ENCODE measurements at regions not wholly inside any gene's neighbourhood (a gene's known extent, or its start where the extent isn't known, plus 50 kb on each side); places are given as distances from the start of the nearest gene placed in this dataset.

- no peak for TF ChIP-seq CTCF (IDR thresholded peaks at IDR 0.05; ENCODE audit: unreplicated experiment)
- DNase-seq (ENCODE audit: low spot score) = no peak
- H3K36me3 Mint-ChIP-seq (ENCODE audit: low read depth, unreplicated experiment) = no peaks in the 10 kb centered on the region
- H3K9me3 Mint-ChIP-seq (ENCODE audit: unreplicated experiment) = no peaks in the 10 kb centered on the region
- H3K27ac Mint-ChIP-seq (ENCODE audit: unreplicated experiment) = no peak overlapping the region
- no peak overlapping the region for H3K4me3 Mint-ChIP-seq (ENCODE audit: unreplicated experiment)
- no peaks in the 10 kb centered on the region for H3K4me1 Mint-ChIP-seq (ENCODE audit: unreplicated experiment)
- no peaks in the 10 kb centered on the region for H3K27me3 Mint-ChIP-seq (ENCODE audit: unreplicated experiment)
Measured at GRCh38 chr16:72689851-72690250, 358.1 kb downstream of the ZFHX3 start.

- Mint-ChIP-seq H3K9me3 (ENCODE audit: unreplicated experiment) (no peaks in the 10 kb centered on the region), H3K4me1 (ENCODE audit: unreplicated experiment) (no peaks in the 10 kb centered on the region), H3K27me3 (ENCODE audit: unreplicated experiment) (no peaks in the 10 kb centered on the region), H3K4me3 (ENCODE audit: unreplicated experiment) (no peak overlapping the region), H3K36me3 (ENCODE audit: low read depth, unreplicated experiment) (no peaks in the 10 kb centered on the region), H3K27ac (ENCODE audit: unreplicated experiment) (no peak overlapping the region)
- DNase-seq (ENCODE audit: low spot score) = no peak
- TF ChIP-seq CTCF (IDR thresholded peaks at IDR 0.05; ENCODE audit: unreplicated experiment) = no peak
Measured at GRCh38 chr16:72680732-72681131, 367.2 kb downstream of the ZFHX3 start.

- Mint-ChIP-seq H3K4me3 (ENCODE audit: unreplicated experiment) (no peak overlapping the region), H3K27ac (ENCODE audit: unreplicated experiment) (no peak overlapping the region), H3K36me3 (ENCODE audit: low read depth, unreplicated experiment) (no peaks in the 10 kb centered on the region), H3K4me1 (ENCODE audit: unreplicated experiment) (no peaks in the 10 kb centered on the region), H3K9me3 (ENCODE audit: unreplicated experiment) (no peaks in the 10 kb centered on the region), H3K27me3 (ENCODE audit: unreplicated experiment) (no peaks in the 10 kb centered on the region)
- DNase-seq (ENCODE audit: low spot score) = no peak
- TF ChIP-seq CTCF (IDR thresholded peaks at IDR 0.05; ENCODE audit: unreplicated experiment) = no peak
Measured at GRCh38 chr16:72679856-72680255, 368.1 kb downstream of the ZFHX3 start.

- Mint-ChIP-seq H3K36me3 (ENCODE audit: low read depth, unreplicated experiment) (no peaks in the 10 kb centered on the region), H3K4me1 (ENCODE audit: unreplicated experiment) (no peaks in the 10 kb centered on the region), H3K9me3 (ENCODE audit: unreplicated experiment) (no peaks in the 10 kb centered on the region), H3K27ac (ENCODE audit: unreplicated experiment) (no peak overlapping the region), H3K4me3 (ENCODE audit: unreplicated experiment) (no peak overlapping the region), H3K27me3 (ENCODE audit: unreplicated experiment) (no peaks in the 10 kb centered on the region)
- no peak for DNase-seq (ENCODE audit: low spot score)
- TF ChIP-seq CTCF (IDR thresholded peaks at IDR 0.05; ENCODE audit: unreplicated experiment) = no peak
Measured at GRCh38 chr16:72677662-72678447, 370.1 kb downstream of the ZFHX3 start.

- DNase-seq (ENCODE audit: low spot score) = no peak
- H3K27ac Mint-ChIP-seq (ENCODE audit: unreplicated experiment) = no peak overlapping the region
- H3K36me3 Mint-ChIP-seq (ENCODE audit: low read depth, unreplicated experiment) = no peaks in the 10 kb centered on the region
- no peak overlapping the region for H3K4me3 Mint-ChIP-seq (ENCODE audit: unreplicated experiment)
- no peak for TF ChIP-seq CTCF (IDR thresholded peaks at IDR 0.05; ENCODE audit: unreplicated experiment)
- no peaks in the 10 kb centered on the region for H3K4me1 Mint-ChIP-seq (ENCODE audit: unreplicated experiment)
- peaks cover 1% of the 10 kb centered on the region for H3K27me3 Mint-ChIP-seq (ENCODE audit: unreplicated experiment)
- no peaks in the 10 kb centered on the region for H3K9me3 Mint-ChIP-seq (ENCODE audit: unreplicated experiment)
Measured at GRCh38 chr16:72673118-72673517, 374.8 kb downstream of the ZFHX3 start.

Data from endothelial cell (in vitro differentiated cells).